CD4-positive, alpha-beta T cell (primary cell): ENCODE measurements at regions not wholly inside any gene's neighbourhood (a gene's known extent, or its start where the extent isn't known, plus 50 kb on each side); places are given as distances from the start of the nearest gene placed in this dataset.
A peak's percentile ranks its signal among the peaks of the same experiment; 100 is the strongest.

Experiments
- ATAC-seq: fragments of 200-7000 bp; cut with Tn5 transposase; one replicate; pipeline ENCODE4 v1.10.0; 2022; ENCODE audit warnings: mild to moderate bottlenecking; ENCODE audit not compliant: poor library complexity
- CTCF ChIA-PET: fragments of 350-600 bp; sonication (Branson Sonifier 250); formaldehyde crosslinking; loops from one replicate; lab custom pipeline; 2021; ENCODE audit warnings: antibody characterized with exemption, inconsistent platforms; lab: Charles Lee
- POLR2A ChIA-PET: fragments of 350-600 bp; sonication (Branson Sonifier 250); formaldehyde crosslinking; loops from one replicate; lab custom pipeline; 2021; ENCODE audit warnings: antibody characterized with exemption, inconsistent platforms; lab: Charles Lee
- DNase-seq, 14 experiments: peaks; one replicate each; pipeline ENCODE4 v3.0.0-alpha.2; 2013 to 2020; ENCODE audit warnings: mixed read lengths in 2 of 14
- H3K27ac ChIP-seq, 2 donors: one replicate each; pipeline versions ENCODE4 v1.5.1 to v1.7.0; 2013; ENCODE audit warnings: low read length in 2 of 2, low read depth in 1 of 2, mild to moderate bottlenecking in 1 of 2
- H3K27me3 ChIP-seq, 2 experiments: 1 replicate in 1 of 2; 2 replicates in 1 of 2; pipeline versions ENCODE4 v1.6.1 to v1.7.0; 2013; ENCODE audit warnings: low read length in 2 of 2, control low read depth in 1 of 2, mild to moderate bottlenecking in 1 of 2, moderate library complexity in 1 of 2; ENCODE audit not compliant: insufficient read depth in 2 of 2, control insufficient read depth in 1 of 2
- H3K36me3 ChIP-seq: one replicate; pipeline ENCODE4 v1.6.1; 2013; ENCODE audit warnings: low read length, control low read depth; ENCODE audit not compliant: insufficient read depth
- H3K4me1 ChIP-seq: one replicate; pipeline ENCODE4 v1.6.1; 2013; ENCODE audit warnings: low read length, control low read depth; ENCODE audit not compliant: insufficient read depth
- H3K4me3 ChIP-seq: one replicate; pipeline ENCODE4 v1.5.1; 2013; ENCODE audit warnings: mild to moderate bottlenecking, low read length, moderate library complexity
- H3K9me3 ChIP-seq, 2 experiments: 1 replicate in 1 of 2; 2 replicates in 1 of 2; pipeline versions ENCODE4 v1.6.1 to v1.7.0; 2013; ENCODE audit warnings: low read length in 2 of 2, mild to moderate bottlenecking in 2 of 2, control low read depth in 1 of 2, moderate library complexity in 1 of 2; ENCODE audit not compliant: control insufficient read depth in 1 of 2, insufficient read depth in 1 of 2
- H3K27ac Mint-ChIP-seq: one replicate; pipeline ENCODE4 v1.8.0; 2020; ENCODE audit warnings: mixed read lengths
- H3K27me3 Mint-ChIP-seq: one replicate; pipeline ENCODE4 v1.8.0; 2021; ENCODE audit warnings: mixed read lengths
- H3K36me3 Mint-ChIP-seq: one replicate; pipeline ENCODE4 v1.8.0; 2021; ENCODE audit warnings: low read depth, mixed read lengths
- H3K4me1 Mint-ChIP-seq: one replicate; pipeline ENCODE4 v1.8.0; 2021; ENCODE audit warnings: low read depth, mixed read lengths
- H3K4me3 Mint-ChIP-seq: one replicate; pipeline ENCODE4 v1.8.0; 2020; ENCODE audit warnings: mild to moderate bottlenecking, mixed read lengths
- H3K9me3 Mint-ChIP-seq: one replicate; pipeline ENCODE4 v1.8.0; 2020; ENCODE audit warnings: mixed read lengths
- intact Hi-C, 2 experiments: fragments of 100-400 bp; cut with DNase I in 1 of 2; cut with micrococcal nuclease in 1 of 2; formaldehyde crosslinking; loops; one replicate each; pipeline versions ENCODE4 v1.15.1 to v1.9.0; 2023 to 2025; cut with DNase I, micrococcal nuclease
- TF ChIP-seq, protein P1 (sequence below): fragments of 200-600 bp; IDR thresholded peaks from one replicate; pipeline ENCODE4 v1.8.0; 2022; ENCODE audit warnings: antibody characterized with exemption, mild to moderate bottlenecking

DNA sequence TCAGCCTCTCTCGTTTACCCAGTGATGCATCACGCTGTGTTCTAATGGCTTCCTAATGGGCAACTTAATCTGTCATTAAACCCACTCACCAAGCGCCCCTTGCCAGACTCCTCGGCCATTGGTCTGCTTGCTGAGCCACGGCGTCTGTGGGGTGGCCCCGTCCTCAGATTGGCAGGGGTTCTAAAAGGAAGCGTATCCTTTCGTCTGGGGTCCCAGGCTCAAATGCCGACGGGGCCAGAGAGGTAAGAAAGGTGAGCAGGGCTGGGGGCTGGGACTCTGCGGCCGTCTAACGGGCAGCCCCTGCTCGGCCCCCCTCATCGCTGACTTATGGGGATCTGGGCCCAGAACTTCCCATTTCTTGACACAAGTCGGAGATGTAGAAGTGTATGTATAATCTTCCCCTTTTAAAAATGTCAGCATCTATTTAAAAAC is 315.1 kb upstream of the PROK2 start:
- H3K36me3 Mint-ChIP-seq: no peaks in the 10 kb centered on the region
- H3K36me3 ChIP-seq: no peaks in the 10 kb centered on the region
- H3K27me3 ChIP-seq: peaks cover 0 to 3% of the 10 kb centered on the region in 2 experiments
- DNase-seq (peak in 2 of 14 experiments; percentile 53 to 54), ATAC-seq (no peak)
- no peaks in the 10 kb centered on the region for H3K27me3 Mint-ChIP-seq
- POLR2A ChIA-PET: interaction anchor here (1.0 to 1.4 kb wide), 3 partner anchors 22 to 347 kb away, joined by 3 to 7 read pairs (median 3); partner anchors contain the start of gene RYBP
- peak overlapping the region; percentile 75 for H3K27ac Mint-ChIP-seq
- peaks cover 22% of the 10 kb centered on the region for H3K4me1 ChIP-seq
- peak overlapping the region; percentile 84 for H3K4me3 Mint-ChIP-seq
- H3K27ac ChIP-seq: peak overlapping the region in 1 of 2 donors; percentile 59
- CTCF ChIA-PET: no interaction called here
- peaks cover 26% of the 10 kb centered on the region for H3K4me1 Mint-ChIP-seq
- TF ChIP-seq, protein P1, sequence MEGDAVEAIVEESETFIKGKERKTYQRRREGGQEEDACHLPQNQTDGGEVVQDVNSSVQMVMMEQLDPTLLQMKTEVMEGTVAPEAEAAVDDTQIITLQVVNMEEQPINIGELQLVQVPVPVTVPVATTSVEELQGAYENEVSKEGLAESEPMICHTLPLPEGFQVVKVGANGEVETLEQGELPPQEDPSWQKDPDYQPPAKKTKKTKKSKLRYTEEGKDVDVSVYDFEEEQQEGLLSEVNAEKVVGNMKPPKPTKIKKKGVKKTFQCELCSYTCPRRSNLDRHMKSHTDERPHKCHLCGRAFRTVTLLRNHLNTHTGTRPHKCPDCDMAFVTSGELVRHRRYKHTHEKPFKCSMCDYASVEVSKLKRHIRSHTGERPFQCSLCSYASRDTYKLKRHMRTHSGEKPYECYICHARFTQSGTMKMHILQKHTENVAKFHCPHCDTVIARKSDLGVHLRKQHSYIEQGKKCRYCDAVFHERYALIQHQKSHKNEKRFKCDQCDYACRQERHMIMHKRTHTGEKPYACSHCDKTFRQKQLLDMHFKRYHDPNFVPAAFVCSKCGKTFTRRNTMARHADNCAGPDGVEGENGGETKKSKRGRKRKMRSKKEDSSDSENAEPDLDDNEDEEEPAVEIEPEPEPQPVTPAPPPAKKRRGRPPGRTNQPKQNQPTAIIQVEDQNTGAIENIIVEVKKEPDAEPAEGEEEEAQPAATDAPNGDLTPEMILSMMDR: no peak
- no peaks in the 10 kb centered on the region for H3K9me3 Mint-ChIP-seq
- H3K9me3 ChIP-seq: no peaks in the 10 kb centered on the region
- H3K4me3 ChIP-seq: peak overlapping the region; percentile 51
- intact Hi-C loops: loop anchor here in 1 of 2 experiments (10.0 kb wide), 1 partner anchor 385 kb away; no protein-coding TSS in a partner anchor

DNA sequence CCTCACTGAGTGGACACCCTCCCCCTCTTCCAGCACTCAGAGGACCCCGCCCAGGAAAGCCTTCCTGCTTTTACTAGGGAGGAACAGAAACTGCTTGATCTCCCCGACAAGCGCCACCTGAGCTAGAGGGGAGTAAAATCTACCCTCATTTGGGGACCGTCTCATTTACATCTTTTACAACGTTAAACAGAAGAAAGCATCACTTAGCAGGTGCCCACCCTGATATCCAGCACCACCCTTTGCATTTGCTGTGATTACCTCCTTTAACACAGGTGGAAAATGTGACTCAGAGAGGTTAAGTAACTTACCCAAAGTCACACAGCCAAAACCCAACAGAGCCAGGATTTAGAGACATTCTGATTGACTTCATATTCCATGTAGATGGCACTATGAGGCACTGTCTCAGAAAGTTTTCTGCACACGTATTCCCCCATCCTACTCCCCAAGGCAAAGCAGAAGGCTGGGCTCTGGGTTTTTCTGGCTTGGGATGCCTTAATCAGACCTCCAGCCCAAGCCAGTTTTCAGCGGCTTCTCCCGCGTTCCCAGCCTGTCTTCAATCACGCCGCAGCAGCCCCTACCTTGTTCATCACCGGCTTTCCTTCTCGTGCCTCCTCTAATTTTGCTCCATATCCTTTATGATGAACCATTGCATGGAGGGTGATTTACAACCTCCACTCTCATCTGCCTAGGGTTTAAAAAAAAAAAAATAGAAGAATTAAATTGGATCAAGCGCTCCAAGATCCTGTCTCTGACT is 314.6 kb upstream of the PROK2 start:
- Mint-ChIP-seq H3K27ac (no peak overlapping the region), H3K9me3 (no peaks in the 10 kb centered on the region), H3K27me3 (no peaks in the 10 kb centered on the region), H3K36me3 (no peaks in the 10 kb centered on the region), H3K4me3 (peak overlapping the region; percentile 31), H3K4me1 (peaks cover 26% of the 10 kb centered on the region)
- Histone ChIP-seq H3K36me3 (no peaks in the 10 kb centered on the region), H3K4me3 (no peak overlapping the region), H3K4me1 (peaks cover 22% of the 10 kb centered on the region), H3K27ac (no peak overlapping the region), H3K27me3 (peaks cover 0 to 3% of the 10 kb centered on the region in 2 experiments), H3K9me3 (no peaks in the 10 kb centered on the region)
- TF ChIP-seq, protein P1: no peak
- intact Hi-C loops: loop anchor here in 1 of 2 experiments (10.0 kb wide), 2 partner anchors 385 to 725 kb away; no protein-coding TSS in a partner anchor
- ChIA-PET CTCF (no interaction called here), POLR2A (no interaction called here)
- ATAC-seq (no peak), DNase-seq (no peak)

DNA sequence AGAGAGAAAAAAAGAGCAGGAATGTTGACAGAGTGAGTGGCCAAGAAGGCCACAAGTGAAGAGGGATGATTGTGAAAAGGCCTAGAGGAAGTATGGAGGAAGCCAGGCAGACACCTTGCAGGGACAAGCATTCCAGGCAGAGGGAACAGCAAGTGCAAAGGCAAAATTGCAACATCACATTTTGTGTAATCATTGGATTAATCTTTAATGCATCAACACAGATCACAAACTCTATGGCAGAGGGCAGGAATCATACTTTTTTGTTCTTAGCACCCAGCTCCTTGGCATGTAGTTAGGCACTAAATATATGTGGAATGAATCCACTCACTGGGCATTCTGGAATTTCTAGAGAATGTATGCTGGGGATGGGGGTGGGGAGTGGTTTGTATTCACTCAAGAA is 312.1 kb upstream of the PROK2 start:
- Histone ChIP-seq H3K4me3 (no peak overlapping the region), H3K27ac (no peak overlapping the region), H3K27me3 (no peaks in the 10 kb centered on the region), H3K4me1 (peaks cover 22% of the 10 kb centered on the region), H3K9me3 (no peaks in the 10 kb centered on the region), H3K36me3 (no peaks in the 10 kb centered on the region)
- DNase-seq (no peak), ATAC-seq (no peak)
- H3K27me3 Mint-ChIP-seq: no peaks in the 10 kb centered on the region
- ChIA-PET POLR2A (no interaction called here), CTCF (interaction anchor here (0.7 kb wide), 1 partner anchor 84 kb away, joined by 3 read pairs; no protein-coding TSS in a partner anchor)
- no peak overlapping the region for H3K27ac Mint-ChIP-seq
- TF ChIP-seq, protein P1: no peak
- H3K36me3 Mint-ChIP-seq: no peaks in the 10 kb centered on the region
- H3K4me1 Mint-ChIP-seq: peaks cover 26% of the 10 kb centered on the region
- no peak overlapping the region for H3K4me3 Mint-ChIP-seq
- no peaks in the 10 kb centered on the region for H3K9me3 Mint-ChIP-seq
- intact Hi-C loops: loop anchor here in 1 of 2 experiments (10.0 kb wide), 1 partner anchor 728 kb away; no protein-coding TSS in a partner anchor
